GM12878 (cell line): ENCODE measurements at regions not wholly inside any gene's neighbourhood (a gene's known extent, or its start where the extent isn't known, plus 50 kb on each side); places are given as distances from the start of the nearest gene placed in this dataset.
A peak's percentile ranks its signal among the peaks of the same experiment; 100 is the strongest.

Experiments
- ATAC-seq: fragments of 200-7000 bp; cut with Tn5 transposase; 3 replicates; pipeline ENCODE4 v1.9.1; 2020; ENCODE audit warnings: mild to moderate bottlenecking, moderate library complexity
- BruUV-seq: library from RNA; stranded (reverse); fragments of 400-500 nt; replicated peaks from 2 replicates; lab custom pipeline; 2021; lab: Mats Ljungman, UMichigan
- CTCF ChIA-PET: fragments of 300-600 bp; sonication (Branson Sonifier 250); formaldehyde crosslinking; extraction: SDS; loops from one replicate; lab custom pipeline; 2021; ENCODE audit warnings: inconsistent platforms; lab: Yijun Ruan, JAX
- POLR2A ChIA-PET: fragments of 350-600 bp; formaldehyde crosslinking; extraction: SDS; loops from one replicate; lab custom pipeline; 2021; ENCODE audit warnings: inconsistent platforms; lab: Charles Lee
- RAD21 ChIA-PET: fragments of 300-600 bp; sonication (Branson Sonifier 250); formaldehyde crosslinking; loops from one replicate; lab custom pipeline; 2023; ENCODE audit warnings: antibody characterized with exemption; ENCODE audit not compliant: unreplicated experiment; lab: Charles Lee
- SMC1A ChIA-PET: fragments of 300-600 bp; sonication (Branson Sonifier 250); formaldehyde crosslinking; loops from one replicate; lab custom pipeline; 2023; ENCODE audit not compliant: unreplicated experiment, uncharacterized antibody; lab: Charles Lee
- DNase-seq: peaks from one replicate; pipeline ENCODE4 v3.0.0-alpha.2; 2011; ENCODE audit warnings: low read depth, low spot score
- FAIRE-seq: peaks from 3 replicates; lab custom pipeline; 2011; peaks lifted over from hg19 to GRCh38; lab: Jason Lieb, UNC
- H2AFZ ChIP-seq: 2 replicates; pipeline ENCODE4 v1.6.0; 2011; ENCODE audit warnings: low read depth, low read length, control low read depth; ENCODE audit not compliant: control insufficient read depth
- H3K27ac ChIP-seq: 2 replicates; pipeline ENCODE4 v1.5.1; 2011; ENCODE audit warnings: control low read depth; ENCODE audit not compliant: control insufficient read depth, insufficient read depth
- H3K27me3 ChIP-seq, 2 experiments: replicated peaks in 1 of 2; 2 replicates each; pipeline versions ENCODE4 v1.6.0 to v1.6.1; 2011; ENCODE audit warnings: low read length in 1 of 2; ENCODE audit not compliant: control insufficient read depth in 2 of 2, insufficient read depth in 2 of 2
- H3K36me3 ChIP-seq, 2 experiments: 2 replicates each; pipeline ENCODE4 v1.5.1; 2011; ENCODE audit warnings: low read length in 1 of 2; ENCODE audit not compliant: control insufficient read depth in 2 of 2, insufficient read depth in 2 of 2
- H3K4me1 ChIP-seq: 2 replicates; pipeline ENCODE4 v1.6.1; 2011; ENCODE audit warnings: mild to moderate bottlenecking, low read length, moderate library complexity, mixed read lengths; ENCODE audit not compliant: control insufficient read depth, insufficient read depth
- H3K4me2 ChIP-seq: 2 replicates; pipeline ENCODE4 v1.6.0; 2011; ENCODE audit warnings: control low read depth; ENCODE audit not compliant: control insufficient read depth, insufficient read depth
- H3K4me3 ChIP-seq: fragments of 200-600 bp; sonication (generic); 2 replicates; pipeline ENCODE4 v1.5.1; 2016
- H3K79me2 ChIP-seq: 2 replicates; pipeline ENCODE4 v1.6.0; 2011; ENCODE audit warnings: low read length; ENCODE audit not compliant: control insufficient read depth, insufficient read depth
- H3K9ac ChIP-seq: 2 replicates; pipeline ENCODE4 v1.8.0; 2011; ENCODE audit warnings: low read length, control low read depth, mixed read lengths; ENCODE audit not compliant: control insufficient read depth, insufficient read depth
- H3K9me3 ChIP-seq: replicated peaks from 3 replicates; pipeline ENCODE4 v1.5.1; 2011; ENCODE audit warnings: mild to moderate bottlenecking, low read length; ENCODE audit not compliant: control insufficient read depth, insufficient read depth
- H4K20me1 ChIP-seq: 2 replicates; pipeline ENCODE4 v1.6.0; 2011; ENCODE audit not compliant: control insufficient read depth, insufficient read depth
- BACH1 ChIP-seq: fragments of 450-650 bp; IDR thresholded peaks from 2 replicates; pipeline ENCODE4 v1.6.1; 2017; ENCODE audit warnings: mild to moderate bottlenecking, borderline replicate concordance
- CBFB ChIP-seq: IDR thresholded peaks from 2 replicates; pipeline ENCODE4 v1.6.1; 2016; ENCODE audit warnings: antibody characterized with exemption, low read depth
- DPF2 ChIP-seq: fragments of 450-650 bp; IDR thresholded peaks from 2 replicates; pipeline ENCODE4 v1.6.1; 2017; ENCODE audit warnings: mild to moderate bottlenecking
- JUND ChIP-seq: IDR thresholded peaks from 2 replicates; pipeline ENCODE4 v1.6.1; 2012; ENCODE audit warnings: low read depth, mild to moderate bottlenecking, low read length, improper control_type of control experiment, moderate library complexity
- NR2F1 ChIP-seq: fragments of 450-650 bp; conservative IDR thresholded peaks from 2 replicates; pipeline ENCODE4 v1.6.1; 2017; ENCODE audit warnings: mild to moderate bottlenecking
- RAD21 ChIP-seq: IDR thresholded peaks from 2 replicates; pipeline ENCODE4 v1.6.1; 2011; ENCODE audit warnings: mild to moderate bottlenecking, low read depth, low read length, moderate library complexity; ENCODE audit not compliant: insufficient read depth
- RELB ChIP-seq: fragments of 450-650 bp; IDR thresholded peaks from 2 replicates; pipeline ENCODE4 v1.6.1; 2017; ENCODE audit warnings: low read depth, mild to moderate bottlenecking, moderate library complexity
- STAT3 ChIP-seq: IDR thresholded peaks from 2 replicates; pipeline ENCODE4 v1.6.1; 2011; ENCODE audit warnings: low read depth, low read length, improper control_type of control experiment
- TBL1XR1 ChIP-seq: IDR thresholded peaks from 2 replicates; pipeline ENCODE4 v1.6.1; 2012; ENCODE audit warnings: low read depth, low read length, improper control_type of control experiment
- TCF12 ChIP-seq: IDR thresholded peaks from 2 replicates; pipeline ENCODE4 v1.6.1; 2011; ENCODE audit warnings: low read depth, mild to moderate bottlenecking, low read length
- YBX1 ChIP-seq: fragments of 450-650 bp; IDR thresholded peaks from 2 replicates; pipeline ENCODE4 v1.6.1; 2016; ENCODE audit warnings: antibody characterized with exemption
- ZBED1 ChIP-seq: IDR thresholded peaks from 2 replicates; pipeline ENCODE4 v1.6.1; 2016; ENCODE audit warnings: borderline replicate concordance
- ZNF622 ChIP-seq: fragments of 450-650 bp; IDR thresholded peaks from 2 replicates; pipeline ENCODE4 v1.6.1; 2017; ENCODE audit warnings: mild to moderate bottlenecking, inconsistent platforms
- WGBS: methylation state at CpG from one replicate; pipeline ENCODE4 v1.1.6; 2016; ENCODE audit warnings: low lambda C conversion rate; ENCODE audit not compliant: insufficient replicate concordance, insufficient coverage; ENCODE audit errors: missing lambda C conversion rate; 5-methylcytosine and 5-hydroxymethylcytosine counted together
- in situ Hi-C: fragments of 300-500 bp; cut with MboI; formaldehyde crosslinking; loops from 9 replicates; pipeline ENCODE4 v1.14.3; 2018; ENCODE audit warnings: mixed read lengths
- intact Hi-C: fragments of 100-400 bp; cut with micrococcal nuclease; formaldehyde crosslinking; loops from one replicate; pipeline ENCODE4 v1.14.2; 2022; ENCODE audit not compliant: unreplicated experiment
- TF ChIP-seq, protein P1 (sequence below): fragments of 450-650 bp; formaldehyde crosslinking; IDR thresholded peaks from 2 replicates; pipeline ENCODE4 v1.4.0; 2022; ENCODE audit warnings: mild to moderate bottlenecking, moderate library complexity
- TF ChIP-seq, protein P2 (sequence below): IDR thresholded peaks from 2 replicates; pipeline ENCODE4 v1.6.1; 2011; ENCODE audit warnings: mild to moderate bottlenecking, low read depth, low read length, moderate library complexity; ENCODE audit not compliant: insufficient replicate concordance
- TF ChIP-seq, protein P3 (sequence below), 3 experiments: IDR thresholded peaks in 2 of 3; conservative IDR thresholded peaks in 1 of 3; 2 replicates each; pipeline ENCODE4 v1.5.1; 2011; ENCODE audit warnings: low read depth in 3 of 3, low read length in 3 of 3, mild to moderate bottlenecking in 3 of 3, control low read depth in 2 of 3, moderate library complexity in 2 of 3, inconsistent platforms in 1 of 3, mixed read lengths in 1 of 3; ENCODE audit not compliant: control insufficient read depth in 2 of 3, insufficient read depth in 1 of 3; ENCODE audit errors: extremely low read depth in 1 of 3

- Histone ChIP-seq H3K36me3 (no peaks in the 10 kb centered on the region), H2AFZ (no peak overlapping the region), H3K27me3 (no peaks in the 10 kb centered on the region), H3K9me3 (no peaks in the 10 kb centered on the region; the same call in 2 of the 3 replicates), H3K4me3 (no peak overlapping the region), H3K27ac (no peak overlapping the region), H3K79me2 (no peaks in the 10 kb centered on the region), H3K4me2 (no peak overlapping the region), H3K4me1 (no peaks in the 10 kb centered on the region), H4K20me1 (no peaks in the 10 kb centered on the region), H3K9ac (no peak overlapping the region)
- BruUV-seq, result no TSS peak
- ATAC-seq (peak; percentile 66), DNase-seq (no peak), FAIRE-seq (no peak)
- in situ Hi-C loops, result no loop called here
- intact Hi-C loops, result loop anchor here (2.0 kb wide), 1 partner anchor 676 kb away; no protein-coding TSS in a partner anchor
- 30% methylated on average over 14 of the region's 16 CpGs for WGBS
- RAD21 ChIA-PET, result interaction anchor here (2.0 kb wide), 1 partner anchor 676 kb away, joined by 7 read pairs; no protein-coding TSS in a partner anchor
- POLR2A ChIA-PET, result interaction anchor here (0.7 kb wide), 1 partner anchor 694 kb away, joined by 3 read pairs; no protein-coding TSS in a partner anchor
- CTCF ChIA-PET, result interaction anchor here (3.3 kb wide), 1 partner anchor 676 kb away, joined by 10 read pairs; no protein-coding TSS in a partner anchor
- SMC1A ChIA-PET, result no interaction called here
- TF ChIP-seq STAT3, result no peak
- TF ChIP-seq DPF2, result no peak
- TF ChIP-seq TBL1XR1, result no peak
- no peak for TF ChIP-seq YBX1
- TF ChIP-seq, protein P1, sequence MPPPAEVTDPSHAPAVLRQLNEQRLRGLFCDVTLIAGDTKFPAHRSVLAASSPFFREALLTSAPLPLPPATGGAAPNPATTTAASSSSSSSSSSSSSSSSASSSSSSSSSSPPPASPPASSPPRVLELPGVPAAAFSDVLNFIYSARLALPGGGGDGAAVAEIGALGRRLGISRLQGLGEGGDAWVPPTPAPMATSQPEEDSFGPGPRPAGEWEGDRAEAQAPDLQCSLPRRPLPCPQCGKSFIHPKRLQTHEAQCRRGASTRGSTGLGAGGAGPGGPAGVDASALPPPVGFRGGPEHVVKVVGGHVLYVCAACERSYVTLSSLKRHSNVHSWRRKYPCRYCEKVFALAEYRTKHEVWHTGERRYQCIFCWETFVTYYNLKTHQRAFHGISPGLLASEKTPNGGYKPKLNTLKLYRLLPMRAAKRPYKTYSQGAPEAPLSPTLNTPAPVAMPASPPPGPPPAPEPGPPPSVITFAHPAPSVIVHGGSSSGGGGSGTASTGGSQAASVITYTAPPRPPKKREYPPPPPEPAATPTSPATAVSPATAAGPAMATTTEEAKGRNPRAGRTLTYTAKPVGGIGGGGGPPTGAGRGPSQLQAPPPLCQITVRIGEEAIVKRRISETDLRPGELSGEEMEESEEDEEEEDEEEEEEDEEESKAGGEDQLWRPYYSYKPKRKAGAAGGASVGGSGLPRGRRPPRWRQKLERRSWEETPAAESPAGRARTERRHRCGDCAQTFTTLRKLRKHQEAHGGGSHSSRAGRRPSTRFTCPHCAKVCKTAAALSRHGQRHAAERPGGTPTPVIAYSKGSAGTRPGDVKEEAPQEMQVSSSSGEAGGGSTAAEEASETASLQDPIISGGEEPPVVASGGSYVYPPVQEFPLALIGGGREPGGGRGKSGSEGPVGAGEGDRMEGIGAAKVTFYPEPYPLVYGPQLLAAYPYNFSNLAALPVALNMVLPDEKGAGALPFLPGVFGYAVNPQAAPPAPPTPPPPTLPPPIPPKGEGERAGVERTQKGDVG (CRISPR knock-in tag), result no peak
- TF ChIP-seq TCF12, result no peak
- TF ChIP-seq ZBED1, result no peak
- TF ChIP-seq NR2F1, result no peak
- no peak for TF ChIP-seq CBFB
- TF ChIP-seq RAD21, result peak; percentile 73
- TF ChIP-seq RELB, result no peak
- TF ChIP-seq, protein P2, sequence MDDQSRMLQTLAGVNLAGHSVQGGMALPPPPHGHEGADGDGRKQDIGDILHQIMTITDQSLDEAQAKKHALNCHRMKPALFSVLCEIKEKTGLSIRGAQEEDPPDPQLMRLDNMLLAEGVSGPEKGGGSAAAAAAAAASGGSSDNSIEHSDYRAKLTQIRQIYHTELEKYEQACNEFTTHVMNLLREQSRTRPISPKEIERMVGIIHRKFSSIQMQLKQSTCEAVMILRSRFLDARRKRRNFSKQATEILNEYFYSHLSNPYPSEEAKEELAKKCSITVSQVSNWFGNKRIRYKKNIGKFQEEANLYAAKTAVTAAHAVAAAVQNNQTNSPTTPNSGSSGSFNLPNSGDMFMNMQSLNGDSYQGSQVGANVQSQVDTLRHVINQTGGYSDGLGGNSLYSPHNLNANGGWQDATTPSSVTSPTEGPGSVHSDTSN, result no peak
- TF ChIP-seq ZNF622, result no peak
- no peak for TF ChIP-seq BACH1
- TF ChIP-seq, protein P3, sequence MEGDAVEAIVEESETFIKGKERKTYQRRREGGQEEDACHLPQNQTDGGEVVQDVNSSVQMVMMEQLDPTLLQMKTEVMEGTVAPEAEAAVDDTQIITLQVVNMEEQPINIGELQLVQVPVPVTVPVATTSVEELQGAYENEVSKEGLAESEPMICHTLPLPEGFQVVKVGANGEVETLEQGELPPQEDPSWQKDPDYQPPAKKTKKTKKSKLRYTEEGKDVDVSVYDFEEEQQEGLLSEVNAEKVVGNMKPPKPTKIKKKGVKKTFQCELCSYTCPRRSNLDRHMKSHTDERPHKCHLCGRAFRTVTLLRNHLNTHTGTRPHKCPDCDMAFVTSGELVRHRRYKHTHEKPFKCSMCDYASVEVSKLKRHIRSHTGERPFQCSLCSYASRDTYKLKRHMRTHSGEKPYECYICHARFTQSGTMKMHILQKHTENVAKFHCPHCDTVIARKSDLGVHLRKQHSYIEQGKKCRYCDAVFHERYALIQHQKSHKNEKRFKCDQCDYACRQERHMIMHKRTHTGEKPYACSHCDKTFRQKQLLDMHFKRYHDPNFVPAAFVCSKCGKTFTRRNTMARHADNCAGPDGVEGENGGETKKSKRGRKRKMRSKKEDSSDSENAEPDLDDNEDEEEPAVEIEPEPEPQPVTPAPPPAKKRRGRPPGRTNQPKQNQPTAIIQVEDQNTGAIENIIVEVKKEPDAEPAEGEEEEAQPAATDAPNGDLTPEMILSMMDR (IDR thresholded peaks at IDR 0.05 in 2 of 3, conservative IDR thresholded peaks at IDR 0.05 in 1 of 3; ENCODE audit: control insufficient read depth in 2 of 3, extremely low read depth in 1 of 3, insufficient read depth in 1 of 3, low read depth in 3 of 3, low read length in 3 of 3), result peak; percentile 38 to 62 (median 62); a peak in 5 of 6 replicates
- TF ChIP-seq JUND, result no peak
Observed at GRCh38 chr5:68962757-68963484, 130.9 kb upstream of the SLC30A5 start.
